GM18907 (cell line): ENCODE measurements at regions not wholly inside any gene's neighbourhood (a gene's known extent, or its start where the extent isn't known, plus 50 kb on each side); places are given as distances from the start of the nearest gene placed in this dataset.

Experiments used
- ATAC-seq: cut with Tn5 transposase; IDR thresholded peaks from one replicate; pipeline ENCODE4 v1.9.1; 2021; ENCODE audit warnings: mild to moderate bottlenecking, moderate library complexity; ENCODE audit not compliant: unreplicated experiment

DNA sequence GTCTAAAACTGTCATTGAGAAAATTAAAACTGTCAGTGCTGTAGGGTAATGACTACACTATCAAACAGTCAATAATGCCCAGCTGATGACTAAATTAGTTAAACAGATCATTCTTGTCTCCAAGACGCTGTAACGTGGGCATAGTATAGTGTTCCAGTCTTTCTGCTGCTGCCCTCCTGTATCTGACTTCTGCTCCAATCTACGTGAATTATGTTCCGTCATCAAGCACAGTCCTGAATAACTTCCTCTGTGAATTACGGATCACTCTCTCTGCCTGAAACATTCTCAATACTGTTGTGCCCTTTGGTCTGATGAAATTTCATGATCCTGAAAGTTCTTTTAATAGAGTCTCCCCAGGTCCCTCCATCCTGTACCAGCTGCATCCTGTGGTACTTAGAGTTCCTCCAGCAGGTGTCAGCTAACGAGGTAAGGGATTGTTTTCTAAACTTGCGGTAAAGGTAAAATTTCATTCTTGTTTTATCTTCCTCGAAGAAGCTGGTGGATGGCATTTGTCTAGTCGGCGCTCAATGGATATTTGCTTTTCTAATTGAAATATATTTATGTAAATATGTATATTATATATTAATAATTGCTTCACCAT lies 393.5 kb upstream of the ADARB2 start:
- ATAC-seq, result no peak

DNA sequence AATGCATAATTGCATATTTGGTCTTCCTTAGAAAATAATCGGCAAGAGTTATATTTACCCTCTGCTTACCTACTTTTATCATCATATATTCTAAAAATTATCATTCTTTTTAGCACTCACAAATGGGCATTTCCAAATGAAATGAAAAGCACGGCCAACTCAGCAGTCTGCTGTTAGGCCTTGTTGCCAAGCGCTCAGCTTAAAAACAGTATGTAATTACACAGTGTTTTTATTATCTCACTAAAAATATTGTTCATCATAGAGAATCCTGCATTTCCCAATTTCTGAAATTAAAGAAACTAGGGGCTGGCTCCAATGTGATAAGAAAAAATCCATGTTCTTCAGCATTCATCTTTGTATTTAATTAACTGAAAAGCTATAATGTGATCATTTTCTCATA lies 391.7 kb upstream of the ADARB2 start:
- no peak for ATAC-seq

DNA sequence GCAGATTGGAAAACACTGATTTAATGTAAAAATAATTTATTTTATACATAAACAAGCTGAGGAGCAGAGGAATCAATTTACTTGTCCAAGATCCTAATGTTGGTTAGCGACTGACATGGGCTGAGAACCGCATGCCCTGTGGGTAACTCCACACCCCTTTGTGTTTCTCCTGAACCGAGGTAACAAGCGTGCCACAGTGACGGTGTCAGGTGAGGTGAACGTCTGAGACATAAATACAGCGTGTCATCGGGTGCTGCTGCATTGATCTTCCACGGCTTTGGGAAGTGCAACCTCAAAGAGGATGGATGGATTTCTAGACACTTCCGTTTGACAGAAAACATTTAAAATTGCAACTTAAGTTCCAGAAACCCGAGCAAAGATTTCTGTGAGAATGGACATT lies 386.8 kb upstream of the ADARB2 start:
- ATAC-seq, result no peak

DNA sequence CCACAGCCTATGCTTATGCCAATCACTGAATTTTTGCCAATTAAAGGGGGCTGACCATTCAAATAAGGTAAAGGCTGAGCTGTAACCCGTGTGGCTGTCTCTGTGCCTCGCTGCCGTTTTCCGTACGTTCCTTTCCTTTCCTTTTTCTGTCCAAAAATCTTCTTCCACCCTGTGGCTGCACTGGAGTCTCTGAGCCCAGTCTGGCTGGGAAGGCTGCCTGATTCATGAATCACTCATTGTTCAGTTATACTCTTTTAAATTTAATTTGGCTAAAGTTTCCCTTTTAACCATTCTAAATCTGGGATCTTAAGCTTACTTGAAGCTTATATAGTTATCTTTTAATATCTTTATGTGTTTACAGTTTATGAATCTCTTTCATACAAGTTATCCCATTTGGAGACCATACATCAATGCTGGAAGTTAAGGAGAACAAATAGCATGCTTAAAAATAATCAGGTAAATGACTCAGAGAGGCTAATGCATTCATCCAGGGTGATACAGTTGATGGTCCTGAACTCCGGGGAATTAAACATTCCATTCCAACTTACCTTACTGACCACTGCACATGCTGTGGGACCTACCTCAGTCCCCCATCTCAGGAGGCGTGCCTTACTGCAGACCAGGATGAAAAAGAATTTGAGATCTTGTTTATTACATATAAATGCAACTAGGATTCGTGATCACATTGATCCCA lies 385.3 kb upstream of the ADARB2 start:
- no peak for ATAC-seq

DNA sequence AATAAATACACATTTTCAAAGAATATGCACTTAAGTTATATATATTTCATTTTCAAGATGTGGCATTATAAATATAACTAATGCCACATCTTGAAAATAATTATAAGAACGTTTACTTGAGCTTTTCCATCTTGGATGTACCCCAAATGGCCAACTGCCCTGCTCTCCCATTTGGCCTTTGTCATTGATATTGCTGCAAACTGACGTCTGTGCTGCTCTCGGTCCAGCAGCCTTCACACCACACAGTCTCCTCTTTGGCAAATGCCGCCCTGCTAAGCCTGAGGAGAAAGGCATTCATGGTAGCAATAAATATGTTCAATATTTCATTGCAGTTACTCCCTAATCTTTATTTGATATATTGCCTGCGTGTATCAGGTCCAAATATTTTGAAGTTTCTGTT lies 384.6 kb upstream of the ADARB2 start:
- no peak for ATAC-seq

DNA sequence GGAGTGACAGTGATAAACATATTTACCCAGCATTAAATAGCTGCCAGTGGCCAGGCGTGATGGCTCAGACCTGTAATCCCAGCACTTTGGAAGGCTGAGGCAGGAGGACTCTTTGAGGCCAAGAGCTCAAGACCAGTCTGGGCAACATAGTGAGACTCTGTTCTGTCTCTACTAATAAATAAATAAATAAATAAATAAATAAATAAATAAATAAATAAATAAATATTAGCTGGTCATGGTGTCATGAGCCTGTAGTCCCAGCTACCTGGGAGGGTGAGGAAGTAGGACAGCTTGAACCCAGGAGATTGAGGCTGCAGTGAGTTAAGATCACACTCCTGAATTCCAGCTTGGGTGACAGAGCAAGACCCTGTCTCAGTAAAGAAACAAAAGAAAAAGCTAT lies 384.0 kb upstream of the ADARB2 start:
- no peak for ATAC-seq

DNA sequence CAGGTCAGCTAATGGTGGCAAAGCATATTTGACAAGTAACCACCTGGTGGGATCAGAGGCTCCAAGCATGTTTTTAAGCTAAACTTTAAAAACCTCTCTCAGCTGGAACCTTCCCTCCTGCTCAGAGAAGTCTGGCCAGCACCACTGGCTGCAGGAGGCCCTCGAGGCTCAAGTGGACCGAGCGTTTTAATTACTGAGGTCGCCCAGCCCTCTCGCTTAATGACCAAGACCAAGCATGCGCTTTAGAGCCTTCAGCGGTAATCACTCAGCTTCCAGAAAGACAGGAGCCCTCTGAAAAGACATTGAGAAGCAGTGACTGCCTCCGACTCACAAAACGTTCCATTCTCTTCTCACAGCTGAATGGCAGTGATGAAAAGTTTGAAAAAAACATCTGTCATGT lies 383.4 kb upstream of the ADARB2 start:
- ATAC-seq, result no peak

DNA sequence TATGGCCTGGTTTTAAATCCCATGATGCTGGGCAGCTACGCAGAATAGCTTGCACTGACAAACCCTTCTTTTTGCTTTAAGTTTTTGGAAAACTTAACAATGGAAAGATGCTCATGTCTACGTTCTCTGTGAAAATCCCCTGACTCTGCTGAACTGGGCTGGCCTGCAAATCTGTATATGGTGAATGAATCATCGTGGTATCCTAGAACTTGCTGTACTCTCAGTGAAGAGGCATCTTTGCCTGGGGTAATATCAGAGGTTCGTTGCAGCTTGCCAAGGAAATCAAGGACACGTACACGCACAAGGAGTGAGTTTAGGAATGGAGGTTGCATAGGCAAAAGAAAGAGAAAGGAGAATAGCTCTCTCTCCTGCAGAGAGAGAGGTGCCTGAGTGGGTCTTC lies 382.0 kb upstream of the ADARB2 start:
- ATAC-seq, result no peak

DNA sequence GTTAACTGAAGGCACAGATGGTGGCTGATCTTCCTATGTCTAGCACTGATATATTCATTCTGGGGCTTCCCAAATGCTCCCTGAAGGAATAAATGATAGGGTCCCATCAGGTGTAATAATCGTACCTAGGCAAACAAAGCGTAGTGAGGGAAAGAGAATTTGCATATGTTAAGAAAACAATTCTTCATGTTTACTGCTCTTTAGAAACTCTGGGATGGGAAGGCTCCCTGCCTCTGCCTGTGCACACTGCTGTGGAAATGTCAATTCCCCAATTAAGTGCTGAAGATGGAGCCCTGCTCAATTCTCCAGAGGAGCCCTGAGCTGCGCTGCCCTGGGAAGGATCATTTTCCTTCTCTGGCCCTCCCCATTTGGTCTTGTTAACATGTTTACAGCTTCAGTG lies 380.9 kb upstream of the ADARB2 start:
- ATAC-seq, result no peak

DNA sequence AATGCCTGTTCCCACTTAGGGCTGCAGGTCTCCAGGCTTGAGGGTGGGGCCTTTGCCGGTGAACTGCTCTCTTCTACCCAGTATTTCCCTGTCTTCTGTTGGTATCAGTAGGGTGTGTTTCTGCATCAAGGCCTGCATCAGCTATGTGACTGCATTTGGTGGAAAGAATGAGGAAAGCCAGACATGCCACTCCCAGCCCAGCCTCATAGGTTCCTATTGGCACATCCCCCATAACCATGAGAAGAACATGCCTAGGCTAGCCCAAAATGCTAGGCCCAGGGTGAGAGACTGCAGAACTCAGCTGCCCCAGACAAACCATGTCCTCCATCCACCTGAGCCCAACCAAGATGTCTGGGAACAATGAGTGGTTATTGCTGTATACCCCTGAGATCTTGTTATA lies 380.3 kb upstream of the ADARB2 start:
- ATAC-seq, result no peak

DNA sequence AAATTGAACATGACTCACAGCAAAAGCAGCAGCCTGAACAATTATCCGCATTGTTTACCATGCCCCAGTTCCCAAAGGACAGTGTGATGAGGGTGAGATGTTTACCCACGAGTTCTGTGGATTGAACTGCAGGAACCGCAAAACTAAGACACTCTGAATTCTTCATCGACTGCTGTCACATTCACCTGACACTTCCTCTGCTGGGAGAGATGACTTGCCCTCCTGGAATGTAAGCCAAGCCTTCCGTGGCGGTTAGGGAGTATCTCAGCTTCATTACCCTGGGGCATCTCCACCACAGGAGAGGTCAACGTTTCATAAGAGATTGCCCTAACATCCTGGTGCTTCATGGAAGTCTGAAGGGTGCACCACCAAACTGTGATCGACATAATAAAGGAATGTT lies 374.6 kb upstream of the ADARB2 start:
- ATAC-seq, result no peak

DNA sequence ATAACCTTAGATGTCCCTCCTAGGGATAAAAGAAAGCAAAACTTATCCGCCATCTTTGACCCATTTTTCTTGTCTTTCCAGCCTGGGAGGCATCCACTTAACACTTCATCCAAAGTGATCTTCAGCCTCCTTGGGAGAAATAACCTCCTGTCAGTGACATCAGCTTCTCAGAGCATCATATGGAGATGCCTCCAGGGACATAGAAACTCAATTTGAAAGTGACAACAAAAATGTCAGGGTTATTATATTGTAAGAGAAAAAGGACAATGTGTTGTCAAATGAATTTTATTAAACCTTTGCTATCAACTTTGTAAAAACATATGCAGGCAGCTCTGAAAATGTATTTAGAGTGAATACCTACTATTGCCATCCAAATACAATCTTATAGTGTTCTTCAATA lies 371.2 kb upstream of the ADARB2 start:
- no peak for ATAC-seq

DNA sequence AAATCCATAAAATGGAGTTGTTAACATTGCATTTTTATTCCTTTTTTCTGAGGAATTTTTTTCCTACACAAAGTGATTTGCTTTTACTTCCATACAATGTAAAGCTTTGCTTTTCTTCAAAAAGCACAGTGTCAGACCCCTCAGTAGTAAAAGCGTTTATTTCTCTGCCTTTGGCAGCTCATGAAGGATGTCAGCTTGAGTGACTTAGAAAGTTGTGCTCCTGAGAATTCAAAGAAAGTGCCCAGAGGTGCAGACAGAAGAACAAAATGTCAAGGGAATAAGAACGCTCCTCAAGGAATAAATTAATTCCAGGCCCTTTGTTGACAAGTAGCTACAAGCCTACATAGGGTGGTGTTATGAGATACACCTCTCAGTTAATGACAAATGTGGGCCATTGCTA lies 369.3 kb upstream of the ADARB2 start:
- ATAC-seq, result no peak

DNA sequence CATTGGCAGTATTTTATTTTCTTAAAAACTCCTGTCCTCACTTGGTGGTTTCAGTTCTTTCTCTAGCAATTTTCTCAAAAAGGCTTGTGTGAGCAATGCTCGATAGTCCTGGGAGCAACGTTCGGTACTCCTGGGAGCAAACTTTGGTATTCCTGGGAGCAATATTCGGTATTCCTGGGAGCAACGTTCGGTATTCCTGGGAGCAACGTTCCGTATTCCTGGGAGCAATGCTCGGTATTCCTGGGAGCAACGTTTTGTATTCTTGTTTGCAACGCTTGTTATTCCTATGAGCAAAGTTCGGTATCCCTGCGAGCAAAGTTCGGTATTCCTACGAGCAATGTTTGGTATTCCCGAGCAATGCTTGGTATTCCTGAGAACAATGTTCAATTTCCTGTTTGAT lies 362.0 kb upstream of the ADARB2 start:
- no peak for ATAC-seq

DNA sequence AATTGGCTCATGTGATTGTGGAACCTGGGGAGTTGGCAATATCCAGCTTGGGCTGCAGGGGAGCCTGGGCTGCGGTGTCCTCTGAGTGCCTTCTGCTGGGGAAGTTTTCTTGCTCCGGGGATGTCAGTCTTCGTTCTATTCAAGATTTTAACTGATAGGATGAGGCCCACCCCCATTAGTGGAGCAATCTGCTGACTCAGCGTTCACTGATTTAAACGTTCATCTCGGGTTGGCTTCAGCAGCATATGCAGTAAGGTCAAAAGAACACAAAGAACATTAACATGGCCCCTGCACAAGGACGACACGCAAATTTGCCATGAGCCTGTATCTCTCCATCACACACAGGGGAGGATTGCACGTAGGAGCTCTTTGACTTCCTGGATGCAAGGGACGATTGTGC lies 360.6 kb upstream of the ADARB2 start:
- no peak for ATAC-seq

DNA sequence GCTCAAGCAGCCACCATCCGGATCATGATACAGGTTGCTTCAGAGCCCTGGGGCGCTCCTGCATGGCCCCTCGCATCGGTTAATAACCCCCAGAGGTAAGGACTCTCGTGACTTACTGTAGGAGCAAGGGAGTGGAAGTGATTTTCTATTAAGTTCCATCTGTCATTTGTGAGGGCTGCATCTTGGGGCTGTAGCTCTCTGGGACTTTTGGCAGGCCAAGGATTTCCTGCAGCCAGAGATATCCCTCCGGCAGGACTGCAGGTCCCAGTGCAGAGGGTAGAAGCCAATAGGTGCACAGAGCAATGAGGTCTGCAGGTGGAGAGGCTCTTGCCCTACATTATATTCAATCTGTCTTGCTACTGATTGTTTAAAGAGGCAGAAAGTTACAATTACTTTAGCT lies 356.8 kb upstream of the ADARB2 start:
- no peak for ATAC-seq

DNA sequence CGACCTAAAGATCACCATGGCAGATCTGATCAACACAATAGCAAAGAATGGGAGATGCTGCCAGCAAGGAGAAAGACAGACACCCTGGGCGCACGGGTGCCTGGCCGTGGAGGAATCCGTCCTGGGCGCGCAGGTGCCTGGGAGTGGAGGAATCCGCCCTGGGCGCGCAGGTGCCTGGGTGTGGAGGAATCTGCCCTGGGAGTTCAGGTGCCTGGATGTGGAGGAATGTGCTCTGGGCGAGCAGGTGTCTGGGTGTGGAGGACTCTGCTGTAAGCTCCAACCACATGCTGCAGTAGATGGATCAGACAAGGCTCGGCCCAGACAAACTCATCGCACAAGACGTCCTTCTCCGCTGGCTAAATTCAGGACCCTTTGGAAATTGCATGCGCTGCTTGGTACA lies 346.3 kb upstream of the ADARB2 start:
- no peak for ATAC-seq

DNA sequence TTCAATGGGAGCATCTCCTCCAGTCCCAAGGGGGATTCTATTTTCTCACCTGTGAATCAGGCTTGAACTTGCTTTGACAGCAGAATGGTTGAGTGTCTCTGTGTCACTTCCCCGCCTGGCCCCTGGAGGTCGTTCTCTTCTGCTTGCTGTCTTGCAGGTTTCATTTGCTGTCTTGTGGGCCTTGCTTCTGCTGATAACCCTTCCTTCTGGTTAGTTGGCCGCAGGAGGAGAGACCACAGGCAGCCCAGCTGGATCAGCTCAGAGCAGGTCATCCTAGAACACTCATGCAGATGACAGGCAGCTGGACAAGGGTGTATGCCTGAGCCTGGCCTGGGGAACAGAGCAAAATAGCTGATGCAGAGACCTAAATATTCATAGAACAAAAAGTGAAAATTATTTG lies 344.2 kb upstream of the ADARB2 start:
- ATAC-seq, result no peak

DNA sequence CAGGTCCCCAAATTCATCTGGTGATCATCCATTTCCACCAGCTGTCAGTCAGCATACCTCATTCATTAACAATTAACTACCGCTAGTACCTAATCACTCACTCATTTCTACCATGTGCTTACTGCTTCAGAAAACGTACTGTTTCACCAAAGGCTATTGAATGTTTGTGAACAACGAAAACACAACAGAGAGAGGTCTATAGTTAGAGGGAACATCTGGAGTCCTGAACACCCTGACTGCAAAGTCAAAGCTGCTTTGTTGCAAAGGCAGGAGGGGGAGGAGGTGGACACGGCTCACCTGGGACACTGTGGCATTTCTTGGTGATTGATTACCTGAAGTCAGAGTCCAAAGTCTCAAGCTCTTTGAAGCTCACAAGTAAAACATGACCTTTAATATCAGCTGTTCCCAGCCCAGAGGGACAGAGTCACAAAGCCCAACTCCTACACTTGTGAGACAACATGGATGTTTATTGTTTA lies 342.3 kb upstream of the ADARB2 start:
- peak; percentile 88 for ATAC-seq

DNA sequence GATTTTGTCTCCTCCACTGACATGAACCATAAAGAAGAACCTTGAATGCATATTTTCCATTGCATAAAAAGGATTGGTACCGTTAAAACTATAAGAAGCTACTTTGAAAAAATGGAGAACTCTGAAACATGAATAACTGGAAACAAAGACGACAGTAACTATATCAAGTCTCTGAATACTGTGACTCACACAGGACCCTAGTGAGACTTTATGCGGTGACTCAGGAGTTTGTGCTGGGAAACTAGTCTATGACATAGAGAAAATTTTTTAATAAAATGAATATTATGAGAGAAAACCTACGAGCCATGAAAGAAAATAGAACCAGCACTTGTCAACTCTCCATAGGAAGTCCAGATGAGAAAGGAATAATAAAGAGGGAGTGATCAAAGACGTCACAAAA lies 339.9 kb upstream of the ADARB2 start:
- no peak for ATAC-seq

DNA sequence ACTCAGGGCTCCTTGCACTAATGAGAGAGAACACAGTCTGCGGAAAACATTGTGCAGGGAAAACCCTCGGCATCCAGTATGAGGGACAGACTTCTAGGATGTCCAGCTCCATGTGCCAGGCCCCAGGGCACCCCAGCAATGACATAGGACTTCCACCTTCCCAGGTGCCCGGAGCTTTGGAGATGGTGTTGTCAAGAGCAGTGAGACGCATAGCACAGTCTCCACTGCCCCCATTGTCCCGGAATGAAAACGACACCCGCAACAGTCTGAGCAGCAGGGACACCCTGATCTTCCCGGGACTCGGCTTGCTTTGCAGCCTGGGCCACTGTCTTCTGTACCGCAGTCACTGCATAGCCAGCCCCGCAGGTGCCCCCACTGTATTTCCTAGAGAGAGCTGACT lies 339.2 kb upstream of the ADARB2 start:
- no peak for ATAC-seq

DNA sequence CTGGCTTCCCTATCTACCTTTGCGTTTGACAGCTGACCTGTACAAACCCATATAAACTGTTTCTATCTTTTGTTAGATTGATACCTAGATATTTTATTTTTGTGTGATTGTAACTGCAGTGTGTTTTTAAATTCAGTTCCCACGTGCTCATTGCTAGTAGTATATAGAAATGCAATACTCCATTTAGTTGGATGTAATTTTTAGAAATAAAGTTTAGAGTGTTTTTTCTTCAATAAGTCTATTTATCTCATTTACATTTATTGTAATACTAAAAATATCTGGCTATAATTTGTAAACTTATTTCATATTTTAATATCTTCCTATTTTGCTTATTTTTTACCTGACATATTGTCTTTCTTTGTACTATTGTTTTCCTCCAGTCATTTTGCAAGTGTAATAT lies 329.7 kb upstream of the ADARB2 start:
- ATAC-seq, result no peak

DNA sequence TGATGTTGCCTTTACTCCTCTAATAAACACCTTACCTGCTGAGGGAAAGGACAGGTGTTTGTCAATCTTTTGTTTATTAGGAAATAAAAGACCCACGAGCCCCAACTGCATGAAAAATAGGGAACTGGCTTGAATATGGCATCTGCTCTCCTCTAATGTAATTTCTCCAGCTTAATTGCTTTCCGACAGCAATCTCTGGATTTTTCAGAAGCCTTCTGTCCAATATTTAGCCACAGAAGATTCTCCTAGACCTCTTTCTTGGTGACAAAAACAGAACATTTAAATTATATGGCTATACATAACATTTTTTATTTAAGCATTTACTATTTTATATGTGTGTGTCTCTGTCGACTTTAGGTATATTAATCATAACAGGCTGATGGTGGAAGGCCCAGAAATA lies 317.4 kb upstream of the ADARB2 start:
- no peak for ATAC-seq
